Spleen (tissue), 11 donors: ENCODE measurements at regions not wholly inside any gene's neighbourhood (a gene's known extent, or its start where the extent isn't known, plus 50 kb on each side); places are given as distances from the start of the nearest gene placed in this dataset.

Experiments
- DNase-seq: peaks from one replicate; pipeline ENCODE4 v3.0.0-alpha.2; 2020
- H3K27ac ChIP-seq, 8 donors: fragments of 200-600 bp; sonication (generic) in 7 of 8; 1 replicate in 4 of 8; 2 replicates in 4 of 8; pipeline versions ENCODE4 v1.5.0 to v1.8.0; 2016 to 2021; ENCODE audit warnings: inconsistent platforms in 4 of 8, mild to moderate bottlenecking in 4 of 8, moderate library complexity in 1 of 8
- H3K27me3 ChIP-seq, 7 donors: fragments of 200-600 bp; sonication (generic) in 6 of 7; replicated peaks in 1 of 7; 1 replicate in 4 of 7; 2 replicates in 3 of 7; pipeline versions ENCODE4 v1.5.0 to v1.8.0; 2016 to 2021; ENCODE audit warnings: inconsistent platforms in 3 of 7, mild to moderate bottlenecking in 1 of 7
- H3K36me3 ChIP-seq, 6 donors: fragments of 200-600 bp; sonication (generic) in 5 of 6; 1 replicate in 4 of 6; 2 replicates in 2 of 6; pipeline versions ENCODE4 v1.5.0 to v1.8.0; 2016 to 2021; ENCODE audit warnings: inconsistent platforms in 2 of 6
- H3K4me1 ChIP-seq, 6 donors: fragments of 200-600 bp; sonication (generic) in 5 of 6; 1 replicate in 3 of 6; 2 replicates in 3 of 6; pipeline versions ENCODE4 v1.5.0 to v1.8.0; 2016 to 2021; ENCODE audit warnings: inconsistent platforms in 3 of 6
- H3K4me3 ChIP-seq, 8 donors: fragments of 200-600 bp; sonication (generic) in 7 of 8; 1 replicate in 4 of 8; 2 replicates in 4 of 8; pipeline versions ENCODE4 v1.5.0 to v1.8.0; 2016 to 2021; ENCODE audit warnings: inconsistent platforms in 4 of 8, mild to moderate bottlenecking in 4 of 8, moderate library complexity in 2 of 8
- H3K9me3 ChIP-seq, 8 donors: fragments of 200-600 bp; sonication (generic) in 7 of 8; 1 replicate in 4 of 8; 2 replicates in 4 of 8; pipeline versions ENCODE4 v1.5.0 to v1.8.0; 2016 to 2021; ENCODE audit warnings: inconsistent platforms in 4 of 8
- POLR2A ChIP-seq, 3 donors: fragments of 450-650 bp; IDR thresholded peaks; one replicate each; pipeline ENCODE4 v1.5.1; 2017; ENCODE audit warnings: antibody characterized with exemption in 3 of 3, mild to moderate bottlenecking in 1 of 3
- POLR2AphosphoS5 ChIP-seq, 3 donors: sonication (generic); formaldehyde crosslinking; IDR thresholded peaks; one replicate each; pipeline ENCODE4 v1.5.1; 2017; ENCODE audit warnings: antibody characterized with exemption in 3 of 3
- WGBS, 5 donors: extraction: QIAGEN DNeasy Blood & Tissue Kit in 3 of 5; methylation state at CpG; one replicate each; pipeline versions ENCODE4 v1.1.5 to v1.1.7; 2013 to 2018; 5-methylcytosine and 5-hydroxymethylcytosine counted together
- intact Hi-C: fragments of 100-400 bp; cut with DNase I; formaldehyde crosslinking; loops from one replicate; pipeline ENCODE4 v1.15.0; 2023; ENCODE audit warnings: low total_unique reads
- TF ChIP-seq, protein P1 (sequence below), 11 experiments: fragments of 200-600 bp in 7 of 11; fragments of 450-650 bp in 4 of 11; sonication (generic) in 4 of 11; IDR thresholded peaks in 8 of 11; conservative IDR thresholded peaks in 3 of 11; 1 replicate in 7 of 11; 2 replicates in 4 of 11; pipeline versions ENCODE4 v1.4.0 to v1.8.0; 2016 to 2021; ENCODE audit warnings: antibody characterized with exemption in 11 of 11, inconsistent platforms in 4 of 11, mild to moderate bottlenecking in 1 of 11
- donor health status: healthy with polysubstance abuse.
- donor health status: DM: no; HTN: no; CAD: no; lungs with moderate emphysema.
- donor health status: DM: no; HTN: no; CAD: no.
- donor health status: Bipolar disorder and iron deficiency.
- donor health status: healthy.
- donor health status: DM: no; HTN: no; CAD: no.
- donor health status: DM: yes; HTN: yes; CAD: no.

DNA sequence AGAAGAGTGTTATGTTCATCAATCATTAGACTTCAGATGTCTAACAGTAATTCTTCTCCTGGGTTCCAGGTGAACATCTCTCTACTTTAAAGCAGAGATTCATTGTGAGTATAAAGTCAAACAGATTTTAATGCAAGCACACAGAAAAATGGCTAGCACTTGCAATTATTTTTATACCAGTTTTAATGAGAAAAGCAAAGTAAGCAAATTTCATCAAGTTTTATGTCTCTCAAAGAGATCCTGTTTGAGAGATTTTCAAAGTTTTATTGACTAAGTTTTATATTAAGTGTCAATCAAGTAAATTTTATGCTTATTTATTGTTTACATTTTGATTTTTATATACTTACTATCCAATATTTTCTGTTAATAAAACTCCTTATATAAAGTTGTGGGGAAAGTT lies 1628.5 kb downstream of the HACE1 start:
- H3K4me3 ChIP-seq, result no peak overlapping the region

DNA sequence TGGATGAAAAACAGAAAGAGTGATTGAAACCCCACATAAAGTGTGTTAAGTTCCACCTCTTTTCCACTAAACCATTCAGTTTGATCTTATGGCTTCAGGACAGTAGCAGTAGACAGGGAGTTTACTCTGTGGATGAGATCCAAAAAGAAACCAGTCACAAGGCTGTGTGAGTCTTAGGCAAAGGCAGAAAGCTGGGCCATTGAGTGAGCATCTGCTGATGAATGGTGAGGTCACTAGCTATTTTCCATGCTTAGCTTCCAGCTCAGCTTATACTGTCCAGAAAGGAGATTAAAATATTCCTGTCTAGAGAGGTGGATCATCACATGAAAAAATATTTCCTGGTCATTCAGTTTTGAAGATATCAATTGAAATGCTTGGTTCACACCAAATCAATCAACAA lies 1643.9 kb downstream of the HACE1 start:
- intact Hi-C loops, result no loop called here
- TF ChIP-seq POLR2AphosphoS5 (IDR thresholded peaks at IDR 0.05), result no peak
- Histone ChIP-seq H3K27me3 (no peaks in the 10 kb centered on the region), H3K4me3 (no peak overlapping the region), H3K27ac (no peak overlapping the region), H3K9me3 (no peaks in the 10 kb centered on the region), H3K36me3 (no peaks in the 10 kb centered on the region), H3K4me1 (no peaks in the 10 kb centered on the region)
- DNase-seq, result no peak

More for the DNA sequence above, 1628.5 kb downstream of the HACE1 start:
- Histone ChIP-seq H3K36me3 (no peaks in the 10 kb centered on the region), H3K27ac (no peak overlapping the region), H3K4me1 (no peaks in the 10 kb centered on the region), H3K9me3 (peaks cover 0 to 31% (median 22%) of the 10 kb centered on the region in 8 donors), H3K27me3 (no peaks in the 10 kb centered on the region)
- intact Hi-C loops, result no loop called here
- TF ChIP-seq, protein P1, sequence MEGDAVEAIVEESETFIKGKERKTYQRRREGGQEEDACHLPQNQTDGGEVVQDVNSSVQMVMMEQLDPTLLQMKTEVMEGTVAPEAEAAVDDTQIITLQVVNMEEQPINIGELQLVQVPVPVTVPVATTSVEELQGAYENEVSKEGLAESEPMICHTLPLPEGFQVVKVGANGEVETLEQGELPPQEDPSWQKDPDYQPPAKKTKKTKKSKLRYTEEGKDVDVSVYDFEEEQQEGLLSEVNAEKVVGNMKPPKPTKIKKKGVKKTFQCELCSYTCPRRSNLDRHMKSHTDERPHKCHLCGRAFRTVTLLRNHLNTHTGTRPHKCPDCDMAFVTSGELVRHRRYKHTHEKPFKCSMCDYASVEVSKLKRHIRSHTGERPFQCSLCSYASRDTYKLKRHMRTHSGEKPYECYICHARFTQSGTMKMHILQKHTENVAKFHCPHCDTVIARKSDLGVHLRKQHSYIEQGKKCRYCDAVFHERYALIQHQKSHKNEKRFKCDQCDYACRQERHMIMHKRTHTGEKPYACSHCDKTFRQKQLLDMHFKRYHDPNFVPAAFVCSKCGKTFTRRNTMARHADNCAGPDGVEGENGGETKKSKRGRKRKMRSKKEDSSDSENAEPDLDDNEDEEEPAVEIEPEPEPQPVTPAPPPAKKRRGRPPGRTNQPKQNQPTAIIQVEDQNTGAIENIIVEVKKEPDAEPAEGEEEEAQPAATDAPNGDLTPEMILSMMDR (IDR thresholded peaks at IDR 0.05 in 8 of 11, conservative IDR thresholded peaks at IDR 0.05 in 3 of 11), result no peak
- TF ChIP-seq POLR2AphosphoS5 (IDR thresholded peaks at IDR 0.05), result no peak
- TF ChIP-seq POLR2A (IDR thresholded peaks at IDR 0.05), result no peak
- DNase-seq, result no peak

DNA sequence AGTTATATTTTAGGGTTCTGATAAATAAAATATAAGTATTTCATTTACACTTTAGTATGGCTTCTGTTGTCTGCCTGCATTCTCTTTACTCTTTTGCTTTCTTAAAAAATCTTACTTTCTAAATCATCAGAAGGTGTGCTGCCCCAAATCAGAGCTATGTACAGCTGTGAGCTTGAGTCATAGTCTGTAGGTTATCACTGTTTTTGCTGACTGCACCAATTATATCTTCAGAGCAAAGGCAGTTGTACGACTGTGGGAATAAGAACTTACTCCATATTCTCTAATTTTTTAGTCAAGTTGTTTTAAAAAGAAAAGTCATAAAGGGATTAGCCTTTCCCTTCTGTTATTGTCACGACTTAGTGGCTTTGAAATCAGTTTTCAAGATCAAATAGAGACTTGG lies 1649.0 kb downstream of the HACE1 start:
- TF ChIP-seq, protein P1 (IDR thresholded peaks at IDR 0.05 in 8 of 11, conservative IDR thresholded peaks at IDR 0.05 in 3 of 11), result no peak
- TF ChIP-seq POLR2AphosphoS5 (IDR thresholded peaks at IDR 0.05) (no peak), POLR2A (IDR thresholded peaks at IDR 0.05) (no peak)

DNA sequence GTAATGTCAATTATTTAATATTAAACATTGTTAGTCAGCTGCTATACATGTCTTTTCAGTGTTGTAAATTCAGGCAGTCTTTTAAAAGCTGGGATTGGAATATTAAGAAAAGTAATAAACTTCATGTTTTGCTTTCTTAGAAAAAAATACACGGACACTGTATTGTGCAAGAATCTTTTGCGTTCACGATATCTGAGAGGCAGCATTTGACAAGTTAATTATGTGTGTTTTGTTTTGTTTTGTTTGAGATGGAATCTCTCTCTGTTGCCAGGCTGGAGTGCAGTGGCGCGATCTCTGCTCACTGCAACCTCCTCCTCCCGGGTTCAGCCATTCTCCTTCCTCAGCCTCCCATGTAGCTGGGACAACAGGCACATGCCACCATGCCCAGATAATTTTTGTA lies 1661.3 kb downstream of the HACE1 start:
- no peaks in the 10 kb centered on the region for H3K4me1 ChIP-seq
- DNase-seq, result no peak
- peaks cover 0 to 12% (median 0%) of the 10 kb centered on the region in 8 donors for H3K9me3 ChIP-seq
- WGBS, 5 donors, result 72 to 77% (median 75%) methylated on average over 6 of the region's 6 CpGs
- H3K4me3 ChIP-seq, result no peak overlapping the region
- no peaks in the 10 kb centered on the region for H3K36me3 ChIP-seq
- intact Hi-C loops, result no loop called here
- no peak overlapping the region for H3K27ac ChIP-seq
- TF ChIP-seq, protein P1 (IDR thresholded peaks at IDR 0.05 in 8 of 11, conservative IDR thresholded peaks at IDR 0.05 in 3 of 11), result no peak
- no peak for TF ChIP-seq POLR2AphosphoS5 (IDR thresholded peaks at IDR 0.05)
- no peak for TF ChIP-seq POLR2A (IDR thresholded peaks at IDR 0.05)
- H3K27me3 ChIP-seq, result no peaks in the 10 kb centered on the region

More for the DNA sequence above, 1649.0 kb downstream of the HACE1 start:
- Histone ChIP-seq H3K27ac (no peak overlapping the region), H3K4me3 (no peak overlapping the region), H3K9me3 (no peaks in the 10 kb centered on the region), H3K27me3 (no peaks in the 10 kb centered on the region), H3K36me3 (no peaks in the 10 kb centered on the region), H3K4me1 (no peaks in the 10 kb centered on the region)
- intact Hi-C loops, result no loop called here
- no peak for DNase-seq
- WGBS, 5 donors, result 31 to 40% (median 37%) methylated on average over 2 of the region's 2 CpGs

DNA sequence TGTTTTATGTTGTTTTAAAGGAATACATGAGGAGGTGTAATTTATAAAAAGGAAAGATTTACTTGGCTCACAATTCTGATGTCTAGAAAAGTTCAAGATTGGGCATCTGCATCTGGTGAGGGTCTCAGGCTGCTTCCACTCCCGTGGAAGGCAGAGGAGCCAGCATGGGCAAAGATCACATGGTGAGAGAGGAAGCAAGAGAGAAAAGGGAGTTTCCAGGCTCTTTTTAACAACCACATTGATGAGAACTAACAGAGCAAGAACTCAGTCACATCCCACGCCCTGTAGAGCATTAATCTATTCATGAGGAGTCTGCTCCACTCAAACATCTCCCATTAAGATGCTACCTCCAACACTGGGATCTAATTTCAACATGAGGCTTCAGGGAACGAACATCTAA lies 1666.3 kb downstream of the HACE1 start:
- no peak for DNase-seq
- H3K4me1 ChIP-seq, result no peaks in the 10 kb centered on the region
- H3K4me3 ChIP-seq, result no peak overlapping the region
- 40 to 60% (median 51%) methylated on average over 3 of the region's 3 CpGs for WGBS, 5 donors
- TF ChIP-seq POLR2A (IDR thresholded peaks at IDR 0.05) (no peak), POLR2AphosphoS5 (IDR thresholded peaks at IDR 0.05) (no peak)
- TF ChIP-seq, protein P1 (IDR thresholded peaks at IDR 0.05 in 8 of 11, conservative IDR thresholded peaks at IDR 0.05 in 3 of 11), result no peak
- H3K9me3 ChIP-seq, result no peaks in the 10 kb centered on the region
- no peak overlapping the region for H3K27ac ChIP-seq
- H3K27me3 ChIP-seq, result no peaks in the 10 kb centered on the region
- intact Hi-C loops, result no loop called here
- no peaks in the 10 kb centered on the region for H3K36me3 ChIP-seq
